GM13977 (cell line): ENCODE measurements at regions not wholly inside any gene's neighbourhood (a gene's known extent, or its start where the extent isn't known, plus 50 kb on each side); places are given as distances from the start of the nearest gene placed in this dataset.

Experiments
- DNase-seq: peaks from one replicate; pipeline ENCODE4 v3.0.0; 2012; ENCODE audit warnings: low spot score
- in situ Hi-C: fragments of 300-500 bp; cut with MboI; formaldehyde crosslinking; loops from one replicate; pipeline ENCODE4 v1.12.0; 2022; ENCODE audit warnings: low sequenced_read_pairs, low pct_unique_long_range_greater_than_20kb, mixed read lengths, inconsistent platforms; ENCODE audit not compliant: unreplicated experiment
- TF ChIP-seq, protein P1 (sequence below): IDR thresholded peaks from 2 replicates; pipeline ENCODE4 v1.5.1; 2012; ENCODE audit warnings: mild to moderate bottlenecking, control low read depth; ENCODE audit not compliant: insufficient read depth; ENCODE audit errors: extremely low read depth, missing control alignments

DNA sequence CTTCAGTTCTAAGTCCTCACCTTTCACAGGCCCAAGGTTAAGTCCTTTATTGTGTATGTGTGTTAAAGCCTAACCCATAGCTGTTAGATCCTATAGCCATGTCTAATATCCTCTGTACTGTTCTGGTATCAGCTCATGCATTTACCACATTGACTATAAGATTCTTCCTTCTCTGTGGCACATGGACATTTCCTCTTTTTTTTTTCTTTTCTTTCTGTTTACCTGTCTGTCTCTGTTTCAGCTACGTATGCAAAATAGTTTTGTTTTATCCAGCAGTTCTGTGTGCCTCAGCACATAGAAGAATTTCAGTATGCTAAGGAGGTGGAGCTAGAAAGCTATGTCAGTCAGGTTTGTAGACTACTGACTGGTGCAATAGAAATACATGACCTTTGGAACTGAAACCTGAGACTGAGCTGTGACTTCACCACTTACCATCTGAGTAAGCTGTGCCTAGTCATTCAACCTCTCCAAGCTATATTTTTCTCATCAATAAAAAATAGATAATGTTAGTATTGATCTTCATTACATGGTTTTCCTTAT lies 155.6 kb upstream of the VLDLR start:
- TF ChIP-seq, protein P1, sequence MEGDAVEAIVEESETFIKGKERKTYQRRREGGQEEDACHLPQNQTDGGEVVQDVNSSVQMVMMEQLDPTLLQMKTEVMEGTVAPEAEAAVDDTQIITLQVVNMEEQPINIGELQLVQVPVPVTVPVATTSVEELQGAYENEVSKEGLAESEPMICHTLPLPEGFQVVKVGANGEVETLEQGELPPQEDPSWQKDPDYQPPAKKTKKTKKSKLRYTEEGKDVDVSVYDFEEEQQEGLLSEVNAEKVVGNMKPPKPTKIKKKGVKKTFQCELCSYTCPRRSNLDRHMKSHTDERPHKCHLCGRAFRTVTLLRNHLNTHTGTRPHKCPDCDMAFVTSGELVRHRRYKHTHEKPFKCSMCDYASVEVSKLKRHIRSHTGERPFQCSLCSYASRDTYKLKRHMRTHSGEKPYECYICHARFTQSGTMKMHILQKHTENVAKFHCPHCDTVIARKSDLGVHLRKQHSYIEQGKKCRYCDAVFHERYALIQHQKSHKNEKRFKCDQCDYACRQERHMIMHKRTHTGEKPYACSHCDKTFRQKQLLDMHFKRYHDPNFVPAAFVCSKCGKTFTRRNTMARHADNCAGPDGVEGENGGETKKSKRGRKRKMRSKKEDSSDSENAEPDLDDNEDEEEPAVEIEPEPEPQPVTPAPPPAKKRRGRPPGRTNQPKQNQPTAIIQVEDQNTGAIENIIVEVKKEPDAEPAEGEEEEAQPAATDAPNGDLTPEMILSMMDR = no peak
- in situ Hi-C loops = no loop called here
- peak; percentile 46 for DNase-seq

GRCh38 chr9:2466703-2467102 lies 154.9 kb upstream of the VLDLR start:
- TF ChIP-seq, protein P1 = no peak
- no peak for DNase-seq
- in situ Hi-C loops = no loop called here

DNA sequence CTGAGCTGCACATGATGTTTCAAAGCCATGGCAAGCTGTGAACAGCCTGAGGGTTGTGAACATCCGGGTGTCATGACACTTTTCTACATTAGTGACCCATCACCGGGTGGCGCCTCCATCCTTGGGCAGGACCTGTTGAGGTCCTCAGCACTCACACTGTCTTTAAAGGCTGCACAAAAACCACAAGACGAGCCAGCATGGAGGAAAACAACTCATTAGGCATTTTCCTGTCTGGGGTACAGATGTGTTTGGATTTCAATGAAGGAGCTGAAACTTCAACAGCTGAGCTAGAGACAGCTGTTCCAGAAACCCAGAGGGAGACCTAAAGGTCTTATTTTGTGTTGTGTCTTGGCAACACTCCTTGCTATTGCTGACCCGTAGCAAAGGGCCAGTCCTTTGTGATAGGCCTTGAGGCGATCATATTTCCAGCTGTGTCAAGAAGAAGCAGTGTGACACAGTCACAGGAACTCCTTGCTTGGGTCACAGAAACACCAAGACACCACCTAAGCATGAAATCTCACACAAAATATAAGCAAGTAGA lies 151.8 kb upstream of the VLDLR start:
- no peak for DNase-seq
- TF ChIP-seq, protein P1 = peak; percentile 26
- in situ Hi-C loops = no loop called here

DNA sequence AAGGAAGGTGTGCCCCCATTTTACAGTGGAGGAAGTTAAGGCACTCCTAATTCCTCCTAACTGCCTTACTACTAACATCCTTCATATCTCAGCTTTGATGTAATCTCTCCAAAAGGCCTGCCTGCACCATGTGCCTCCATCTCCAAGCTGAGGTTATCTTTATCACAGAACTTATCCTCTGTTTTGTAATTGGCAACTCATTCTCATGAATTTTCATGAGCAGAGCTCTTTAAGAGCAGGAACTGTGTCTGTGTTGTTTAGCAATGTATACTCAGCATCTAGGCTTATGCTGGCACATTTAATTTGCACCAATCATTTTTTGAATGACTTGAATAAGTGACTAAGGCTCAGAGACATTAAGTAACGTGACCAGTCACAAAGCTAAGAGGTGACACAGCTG lies 147.9 kb upstream of the VLDLR start:
- TF ChIP-seq, protein P1 = no peak
- in situ Hi-C loops = no loop called here

DNA sequence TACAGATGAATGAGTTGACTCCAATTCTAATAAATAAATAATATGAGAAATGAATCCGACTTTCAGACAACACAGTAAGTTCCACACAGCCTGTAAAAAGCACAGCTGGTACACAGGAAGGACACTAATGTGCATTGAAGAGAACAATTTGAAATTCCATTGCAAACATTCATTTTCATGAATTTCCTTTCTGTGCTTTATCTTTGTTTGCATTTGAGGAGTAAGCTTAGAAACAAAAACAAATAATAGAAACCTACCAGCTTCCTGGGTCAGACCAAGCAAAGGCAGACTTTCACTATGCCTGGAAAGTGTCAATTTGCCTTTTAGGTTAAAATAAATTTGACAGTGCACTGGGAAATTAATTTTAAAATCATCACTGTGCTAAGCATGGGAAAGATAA lies 143.8 kb upstream of the VLDLR start:
- TF ChIP-seq, protein P1 = no peak
- in situ Hi-C loops = no loop called here
- no peak for DNase-seq

More for the DNA sequence above, 147.9 kb upstream of the VLDLR start:
- no peak for DNase-seq

GRCh38 chr9:2478421-2478820 lies 143.2 kb upstream of the VLDLR start:
- no peak for DNase-seq
- in situ Hi-C loops = no loop called here
- TF ChIP-seq, protein P1 = no peak
